HL-60 (cell line): ENCODE measurements at regions not wholly inside any gene's neighbourhood (a gene's known extent, or its start where the extent isn't known, plus 50 kb on each side); places are given as distances from the start of the nearest gene placed in this dataset.
"Not testable (repeated sequence)": the region's sequence is repeated elsewhere in the genome, so short reads cannot be mapped to it uniquely, and the experiment has no call there.

Experiments used
- GABPA ChIP-seq: IDR thresholded peaks from 2 replicates; pipeline ENCODE4 v1.6.1; 2012; ENCODE audit warnings: low read depth
- POLR2AphosphoS5 ChIP-seq: IDR thresholded peaks from 2 replicates; pipeline ENCODE4 v1.6.1; 2012; ENCODE audit warnings: low read depth
- SPI1 ChIP-seq: IDR thresholded peaks from 2 replicates; pipeline ENCODE4 v1.6.1; 2012; ENCODE audit warnings: low read depth, mild to moderate bottlenecking, borderline replicate concordance
- TF ChIP-seq, protein P1 (sequence below): IDR thresholded peaks from one replicate; pipeline ENCODE4 v1.5.1; 2011; ENCODE audit warnings: low read length, control low read depth, inconsistent platforms; ENCODE audit not compliant: insufficient read depth

DNA sequence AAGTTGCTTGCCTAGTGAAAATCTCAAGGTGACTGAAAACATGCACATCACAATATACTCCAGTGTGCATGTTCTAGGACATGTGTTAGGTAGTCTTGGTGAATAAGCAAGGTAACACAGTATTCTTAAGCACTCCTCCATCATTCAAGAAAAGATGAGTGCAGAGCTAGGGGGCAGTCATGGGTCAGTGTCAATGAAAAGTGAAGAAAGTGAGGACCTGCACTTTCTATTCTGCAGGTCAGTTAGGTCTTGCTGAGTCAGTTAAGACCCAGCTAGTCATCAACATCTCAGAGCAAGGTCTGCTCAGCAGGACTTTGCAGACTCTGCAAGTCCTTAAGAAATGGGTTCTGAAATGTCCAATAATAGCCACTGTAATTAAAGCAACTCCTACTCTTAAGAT, 754.1 kb downstream of the TTLL7 start:
- not testable (repeated sequence) for TF ChIP-seq GABPA, POLR2AphosphoS5, SPI1
- TF ChIP-seq, protein P1, sequence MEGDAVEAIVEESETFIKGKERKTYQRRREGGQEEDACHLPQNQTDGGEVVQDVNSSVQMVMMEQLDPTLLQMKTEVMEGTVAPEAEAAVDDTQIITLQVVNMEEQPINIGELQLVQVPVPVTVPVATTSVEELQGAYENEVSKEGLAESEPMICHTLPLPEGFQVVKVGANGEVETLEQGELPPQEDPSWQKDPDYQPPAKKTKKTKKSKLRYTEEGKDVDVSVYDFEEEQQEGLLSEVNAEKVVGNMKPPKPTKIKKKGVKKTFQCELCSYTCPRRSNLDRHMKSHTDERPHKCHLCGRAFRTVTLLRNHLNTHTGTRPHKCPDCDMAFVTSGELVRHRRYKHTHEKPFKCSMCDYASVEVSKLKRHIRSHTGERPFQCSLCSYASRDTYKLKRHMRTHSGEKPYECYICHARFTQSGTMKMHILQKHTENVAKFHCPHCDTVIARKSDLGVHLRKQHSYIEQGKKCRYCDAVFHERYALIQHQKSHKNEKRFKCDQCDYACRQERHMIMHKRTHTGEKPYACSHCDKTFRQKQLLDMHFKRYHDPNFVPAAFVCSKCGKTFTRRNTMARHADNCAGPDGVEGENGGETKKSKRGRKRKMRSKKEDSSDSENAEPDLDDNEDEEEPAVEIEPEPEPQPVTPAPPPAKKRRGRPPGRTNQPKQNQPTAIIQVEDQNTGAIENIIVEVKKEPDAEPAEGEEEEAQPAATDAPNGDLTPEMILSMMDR, result not testable (repeated sequence)
